GM18502 (cell line): ENCODE measurements at regions not wholly inside any gene's neighbourhood (a gene's known extent, or its start where the extent isn't known, plus 50 kb on each side); places are given as distances from the start of the nearest gene placed in this dataset.

ENCODE experiments used
- ATAC-seq: cut with Tn5 transposase; IDR thresholded peaks from one replicate; pipeline ENCODE4 v1.9.1; 2021; ENCODE audit warnings: mild to moderate bottlenecking; ENCODE audit not compliant: unreplicated experiment, poor library complexity

GRCh38 chr2:52181080-52181479 is 1149.1 kb upstream of the NRXN1 start:
- ATAC-seq: no peak

DNA sequence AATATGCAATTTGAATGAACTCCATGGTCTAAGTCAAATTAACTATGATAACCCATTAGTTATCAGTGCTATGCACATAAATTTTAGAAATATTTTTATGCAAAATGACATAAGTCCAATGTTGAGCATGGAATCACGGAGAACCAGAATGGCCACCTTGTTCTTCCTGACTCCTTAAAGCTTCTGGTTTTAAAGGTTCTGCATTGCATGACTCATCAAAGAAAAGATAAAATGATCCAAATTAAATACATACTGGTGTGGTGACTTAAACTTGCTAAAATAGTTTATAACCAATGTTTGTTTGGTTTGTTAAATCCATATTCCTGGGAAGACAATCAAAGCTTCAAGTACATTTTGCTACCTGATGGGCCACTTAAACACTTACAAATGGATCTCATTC is 1146.9 kb upstream of the NRXN1 start:
- no peak for ATAC-seq

DNA sequence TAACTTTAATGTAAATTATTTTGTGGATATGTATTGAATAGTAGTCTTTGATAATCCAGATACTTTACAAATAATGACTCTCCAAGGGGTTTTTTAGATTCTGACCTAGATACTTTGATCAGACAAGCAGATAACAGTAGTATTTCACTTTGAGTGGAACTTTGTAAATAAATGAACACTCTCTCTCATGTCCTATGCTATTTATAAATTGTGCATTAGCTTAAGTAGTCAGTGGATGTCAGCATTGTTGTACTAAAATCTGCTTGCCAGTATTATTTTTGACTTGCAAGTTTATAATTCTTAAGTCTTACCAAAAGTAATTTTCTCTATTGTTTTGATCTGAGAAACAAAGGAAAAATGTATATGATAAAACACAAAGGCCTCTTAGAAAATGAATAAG is 1113.1 kb upstream of the NRXN1 start:
- ATAC-seq: no peak

- no peak for ATAC-seq
Observed at GRCh38 chr2:52144590-52144989, 1112.7 kb upstream of the NRXN1 start.

DNA sequence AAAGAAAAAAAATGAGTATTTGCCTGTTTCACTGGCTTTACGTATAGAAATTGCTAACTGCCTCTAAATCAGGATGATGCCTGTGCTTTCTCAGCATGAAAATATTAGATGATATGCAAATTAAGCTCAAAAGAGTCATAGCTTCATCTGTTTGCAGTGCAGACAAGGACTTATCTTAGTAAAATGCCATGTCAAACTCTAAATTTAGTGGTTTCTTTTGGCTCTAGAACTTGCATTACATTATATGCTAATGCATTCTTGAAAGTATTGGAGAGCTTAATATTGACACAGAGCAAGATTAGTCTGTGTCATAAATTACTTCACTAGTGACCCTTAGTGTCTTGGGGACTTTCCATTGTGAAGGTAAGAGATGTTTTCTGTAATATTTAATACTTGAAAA is 1109.1 kb upstream of the NRXN1 start:
- ATAC-seq: no peak

DNA sequence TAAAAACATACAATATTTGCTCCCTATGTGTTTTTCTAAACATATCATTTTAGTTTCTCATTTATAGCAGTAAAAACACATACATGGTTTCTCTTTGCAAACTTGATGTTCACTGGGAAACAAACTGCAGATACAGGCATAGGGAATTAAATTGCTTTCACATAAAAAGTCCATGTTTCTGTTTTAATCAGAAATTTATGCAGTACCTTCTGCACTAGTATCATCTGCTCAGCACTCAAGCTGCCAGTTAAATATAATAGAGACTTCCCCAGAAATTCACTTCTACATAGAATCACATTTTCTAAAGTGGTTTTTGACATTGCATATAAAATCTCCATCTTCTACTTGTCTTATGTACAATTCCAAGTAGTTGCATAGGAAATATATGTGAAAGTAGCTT is 1107.3 kb upstream of the NRXN1 start:
- ATAC-seq: no peak

DNA sequence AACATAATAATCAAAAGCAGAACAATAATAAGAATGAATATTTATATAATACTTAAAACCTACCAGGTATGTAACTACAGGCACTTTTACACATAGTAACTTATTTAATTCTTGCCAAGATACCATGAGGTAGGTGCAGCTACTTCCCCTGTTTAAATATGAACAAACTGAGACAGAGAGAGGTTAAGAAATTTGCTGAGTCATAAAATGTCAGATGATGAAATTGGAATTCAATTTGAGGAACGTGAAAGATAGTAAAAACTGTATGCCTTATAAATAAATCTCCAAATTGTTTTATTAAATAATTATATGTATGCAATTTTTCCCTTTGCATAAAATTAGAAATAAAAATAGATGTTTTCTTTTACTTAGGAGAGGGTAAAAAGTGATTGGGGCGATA is 1103.3 kb upstream of the NRXN1 start:
- no peak for ATAC-seq

DNA sequence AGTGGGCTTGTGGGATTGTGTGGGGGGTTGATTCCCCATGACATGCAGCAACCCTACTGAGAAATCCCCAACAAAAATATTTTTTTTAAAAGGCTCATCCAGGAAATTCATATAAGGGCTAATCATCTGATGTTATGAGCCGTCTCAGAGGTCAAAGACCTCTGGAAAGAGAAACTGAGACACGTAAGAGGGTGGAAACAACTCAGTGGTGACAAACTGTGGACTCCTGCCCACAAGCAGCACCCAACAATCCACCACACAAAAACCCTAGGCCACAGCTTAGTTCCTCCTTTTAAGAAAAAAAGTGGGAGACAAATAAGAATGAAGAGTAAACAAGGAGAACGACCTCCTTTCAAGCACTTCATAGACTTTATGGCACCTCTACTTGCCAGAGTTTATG is 1096.1 kb upstream of the NRXN1 start:
- no peak for ATAC-seq

GRCh38 chr2:52127527-52127926 is 1095.6 kb upstream of the NRXN1 start:
- ATAC-seq: no peak

DNA sequence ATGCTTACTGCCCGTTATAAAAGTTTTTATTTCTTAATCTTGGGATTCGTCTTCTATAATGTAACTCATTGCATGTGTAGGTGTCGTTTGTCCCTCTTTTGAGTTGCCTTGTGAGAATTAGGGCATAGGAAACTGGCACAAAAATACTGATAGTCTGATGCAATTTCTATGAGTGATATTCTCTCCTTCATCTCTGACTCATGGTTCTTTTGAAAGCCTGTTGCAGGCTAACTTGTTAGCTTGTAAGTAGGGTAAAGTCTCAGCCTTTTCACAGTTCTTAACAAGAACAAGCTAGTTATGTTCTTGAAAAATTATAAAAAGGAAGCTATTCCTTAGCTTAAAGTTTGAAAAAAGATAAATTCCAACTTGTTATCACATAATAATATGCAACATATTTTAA is 1085.4 kb upstream of the NRXN1 start:
- ATAC-seq: no peak

GRCh38 chr2:52115750-52116149 is 1083.8 kb upstream of the NRXN1 start:
- ATAC-seq: no peak

DNA sequence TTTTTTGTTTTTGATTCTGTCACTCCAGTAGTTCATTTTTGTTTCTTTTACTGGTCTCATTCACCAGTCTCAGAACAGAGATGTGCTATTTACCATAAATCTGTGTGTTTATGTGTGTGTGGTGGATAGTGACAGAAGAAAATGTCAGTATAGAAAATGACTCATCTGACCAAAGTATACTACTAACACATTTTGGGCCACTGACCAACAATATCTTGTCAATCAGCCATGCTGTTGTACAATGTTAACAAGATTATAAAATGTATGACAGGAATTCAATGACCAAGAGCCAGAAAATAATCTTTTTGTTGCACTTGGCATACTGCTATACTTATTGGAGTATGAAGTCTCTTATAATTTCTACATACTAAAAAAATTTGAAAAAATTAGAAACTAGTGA is 1081.4 kb upstream of the NRXN1 start:
- no peak for ATAC-seq

DNA sequence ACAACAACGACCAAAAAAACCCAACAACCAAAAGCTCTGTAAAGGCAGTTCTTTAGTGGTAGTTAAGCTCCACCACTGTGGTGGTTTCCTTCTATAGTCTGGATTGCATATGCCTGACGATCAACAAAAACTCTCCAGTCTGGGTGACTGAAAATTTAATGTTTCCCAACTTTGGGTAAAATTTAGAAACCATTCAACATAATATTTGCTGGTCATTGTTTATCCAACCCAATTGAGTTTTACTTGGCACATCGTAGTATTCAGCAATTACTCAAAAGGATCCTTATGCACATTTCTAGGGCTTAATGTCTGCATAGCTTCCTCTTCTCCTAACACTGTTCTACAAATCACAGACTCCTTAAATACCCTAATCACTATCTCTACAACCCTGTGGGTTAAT is 1080.2 kb upstream of the NRXN1 start:
- no peak for ATAC-seq

GRCh38 chr2:52107124-52107523 is 1075.2 kb upstream of the NRXN1 start:
- ATAC-seq: no peak

GRCh38 chr2:52097071-52097470 is 1065.1 kb upstream of the NRXN1 start:
- ATAC-seq: no peak

- ATAC-seq: no peak
Observed at GRCh38 chr2:52084759-52085158, 1052.8 kb upstream of the NRXN1 start.

DNA sequence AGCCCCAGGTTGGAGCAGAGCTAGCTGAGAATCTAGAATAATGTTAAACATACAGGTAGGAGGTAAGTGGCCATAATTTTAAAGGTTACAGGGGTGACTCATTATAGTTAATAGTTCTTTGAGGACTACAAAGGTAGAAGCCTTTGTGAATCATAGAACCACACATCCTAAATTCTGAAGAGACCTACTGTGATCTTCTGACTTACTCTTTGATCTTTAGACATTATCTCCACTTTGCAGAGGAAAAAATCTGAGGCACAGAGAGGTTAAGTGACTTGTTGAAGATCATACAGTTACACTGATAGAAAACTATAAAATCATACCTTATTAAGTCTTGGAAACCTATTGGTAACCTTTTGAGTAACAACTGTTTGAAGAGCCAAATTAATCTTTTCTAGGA is 1051.3 kb upstream of the NRXN1 start:
- no peak for ATAC-seq

GRCh38 chr2:52082646-52083045 is 1050.7 kb upstream of the NRXN1 start:
- ATAC-seq: no peak

GRCh38 chr2:52079602-52080001 is 1047.7 kb upstream of the NRXN1 start:
- ATAC-seq: no peak

DNA sequence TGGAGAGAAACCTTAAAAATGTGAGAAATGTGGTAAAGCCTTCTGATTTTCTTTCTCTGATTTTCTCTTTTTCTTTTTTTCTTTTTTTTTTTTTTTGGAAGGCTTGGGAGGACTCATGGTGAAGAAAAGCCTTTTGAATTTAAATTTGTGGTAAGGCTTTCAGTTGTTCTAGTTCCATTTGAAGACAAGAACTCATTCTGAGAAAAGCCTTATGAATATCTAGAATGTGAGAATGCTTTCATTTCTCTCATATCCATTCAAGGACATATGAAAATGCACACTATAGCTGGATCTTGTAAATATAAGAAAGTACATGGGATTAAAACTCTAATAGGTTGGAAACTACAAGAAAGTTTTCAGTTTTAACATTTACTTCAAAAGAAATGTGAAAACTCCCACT is 1045.2 kb upstream of the NRXN1 start:
- no peak for ATAC-seq

DNA sequence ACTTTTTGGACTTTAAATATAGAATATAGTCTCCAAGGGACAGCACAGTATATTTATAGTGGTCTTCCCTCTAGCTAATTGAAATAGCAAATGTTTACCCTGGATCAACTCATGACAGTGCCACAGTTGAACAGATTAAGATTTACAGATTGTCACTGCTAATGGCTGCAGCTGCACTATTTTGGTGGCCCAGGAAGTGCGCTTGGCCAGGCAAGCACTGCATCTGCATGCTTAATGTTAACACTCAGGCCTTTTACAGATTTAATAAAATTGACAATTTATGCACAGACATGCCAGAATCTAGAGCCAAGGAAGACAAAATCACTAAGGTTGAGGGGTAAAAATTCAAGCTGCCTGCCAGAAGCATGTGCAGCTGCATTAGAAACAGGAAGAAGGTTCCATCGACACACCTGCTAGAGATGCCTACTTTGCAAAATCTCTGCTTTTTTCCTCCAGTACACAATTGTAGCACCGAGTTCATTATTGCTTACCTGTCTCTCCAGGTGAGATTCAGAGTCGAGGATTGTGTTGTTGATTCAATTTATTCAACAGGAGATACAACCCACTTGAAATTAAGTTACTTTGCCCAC is 1042.3 kb upstream of the NRXN1 start:
- no peak for ATAC-seq

DNA sequence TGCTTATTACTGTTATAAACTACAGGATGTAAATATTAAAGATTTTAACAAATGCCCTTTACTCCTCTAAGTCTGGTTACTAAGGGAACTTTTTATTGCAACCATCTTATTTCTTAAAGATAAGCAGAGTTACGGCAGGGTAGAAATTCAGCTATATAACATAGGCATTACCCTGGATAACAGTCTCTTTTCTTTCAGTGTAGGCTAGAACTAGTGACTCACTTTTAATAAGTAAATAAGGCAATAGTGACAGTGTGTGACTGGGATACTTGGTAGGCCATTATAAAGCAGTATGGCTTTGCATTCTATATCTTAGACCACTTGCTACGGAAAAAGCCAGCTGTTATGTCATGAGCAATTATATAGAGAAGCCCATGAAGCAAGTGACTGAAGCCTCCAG is 1041.0 kb upstream of the NRXN1 start:
- ATAC-seq: no peak

DNA sequence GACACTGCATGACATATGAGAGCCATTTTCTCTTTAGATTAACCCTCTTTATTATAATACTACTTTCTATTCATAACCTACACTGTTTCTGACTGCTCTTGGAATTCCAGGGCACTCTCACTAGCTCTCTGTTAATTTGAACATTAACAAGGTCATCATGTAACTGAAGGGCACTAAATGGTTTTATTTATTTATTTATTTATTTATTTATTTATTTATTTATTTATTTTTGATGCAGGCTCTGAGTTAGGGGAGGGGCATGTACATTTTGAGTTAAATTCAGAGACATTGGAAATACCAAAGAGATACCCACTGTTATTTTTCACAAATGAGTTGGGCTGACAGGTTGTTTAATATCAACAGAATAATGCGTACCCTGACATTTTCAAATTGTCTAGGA is 1038.7 kb upstream of the NRXN1 start:
- no peak for ATAC-seq
